ENCODE measurements at regions not wholly inside any gene's neighbourhood (a gene's known extent, or its start where the extent isn't known, plus 50 kb on each side); places are given as distances from the start of the nearest gene placed in this dataset.

GRCh38 chr12:92489781-92490180 is 213.0 kb upstream of the PLEKHG7 start:
- no peak for DNase-seq

- peak; percentile 50 for DNase-seq
Measured at GRCh38 chr12:92488735-92489134, 214.1 kb upstream of the PLEKHG7 start.

GRCh38 chr12:92487138-92487485 is 215.7 kb upstream of the PLEKHG7 start:
- DNase-seq: no peak

GRCh38 chr12:92486443-92487137 is 216.2 kb upstream of the PLEKHG7 start:
- DNase-seq: no peak

GRCh38 chr12:92485351-92486348 is 217.1 kb upstream of the PLEKHG7 start:
- peak; percentile 19 for DNase-seq

GRCh38 chr12:92482599-92482998 is 220.2 kb upstream of the PLEKHG7 start:
- peak; percentile 36 for DNase-seq

GRCh38 chr12:92481066-92481465 is 221.7 kb upstream of the PLEKHG7 start:
- DNase-seq: no peak

- DNase-seq: no peak
Measured at GRCh38 chr12:92478692-92479091, 224.1 kb upstream of the PLEKHG7 start.

- DNase-seq: no peak
Measured at GRCh38 chr12:92476844-92477243, 225.9 kb upstream of the PLEKHG7 start.

- no peak for DNase-seq
Measured at GRCh38 chr12:92473564-92473963, 229.2 kb upstream of the PLEKHG7 start.

GRCh38 chr12:92472201-92472600 is 230.6 kb upstream of the PLEKHG7 start:
- no peak for DNase-seq

- no peak for DNase-seq
Measured at GRCh38 chr12:92471551-92471950, 231.2 kb upstream of the PLEKHG7 start.

GRCh38 chr12:92470608-92471021 is 232.2 kb upstream of the PLEKHG7 start:
- DNase-seq: no peak

GRCh38 chr12:92469837-92470236 is 233.0 kb upstream of the PLEKHG7 start:
- DNase-seq: no peak

- no peak for DNase-seq
Measured at GRCh38 chr12:92468358-92469020, 234.3 kb upstream of the PLEKHG7 start.

GRCh38 chr12:92467886-92468285 is 234.9 kb upstream of the PLEKHG7 start:
- DNase-seq: no peak

GRCh38 chr12:92466391-92467305 is 236.1 kb upstream of the PLEKHG7 start:
- peak; percentile 75 for DNase-seq

- DNase-seq: no peak
Measured at GRCh38 chr12:92465786-92466295, 236.9 kb upstream of the PLEKHG7 start.

- no peak for DNase-seq
Measured at GRCh38 chr12:92464911-92465310, 237.9 kb upstream of the PLEKHG7 start.

GRCh38 chr12:92463171-92463570 is 239.6 kb upstream of the PLEKHG7 start:
- DNase-seq: no peak

- no peak for DNase-seq
Measured at GRCh38 chr12:92462527-92462926, 240.3 kb upstream of the PLEKHG7 start.

GRCh38 chr12:92462049-92462448 is 240.7 kb upstream of the PLEKHG7 start:
- DNase-seq: peak; percentile 63
